ENCODE measurements at regions not wholly inside any gene's neighbourhood (a gene's known extent, or its start where the extent isn't known, plus 50 kb on each side); places are given as distances from the start of the nearest gene placed in this dataset.

DNA sequence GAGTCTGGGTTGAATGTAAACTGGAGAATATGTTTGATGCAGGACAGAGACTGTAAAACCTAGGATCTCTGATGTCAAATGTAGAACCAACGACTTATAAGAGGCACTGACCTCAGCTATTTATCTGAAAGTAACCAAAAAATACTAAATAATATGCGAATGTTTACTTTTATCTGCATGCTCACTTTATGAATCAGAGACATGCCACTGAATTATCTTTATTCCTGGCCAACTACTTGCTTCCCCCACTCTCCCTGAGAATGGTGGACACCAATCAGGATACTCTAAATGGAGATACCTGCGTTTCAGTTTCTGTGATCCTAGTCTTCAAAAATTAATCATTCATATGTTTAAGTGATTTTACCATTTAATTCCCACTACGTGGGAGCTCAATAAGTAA is 1038.4 kb upstream of the PABPC4L start:
- TF ChIP-seq, protein P1, sequence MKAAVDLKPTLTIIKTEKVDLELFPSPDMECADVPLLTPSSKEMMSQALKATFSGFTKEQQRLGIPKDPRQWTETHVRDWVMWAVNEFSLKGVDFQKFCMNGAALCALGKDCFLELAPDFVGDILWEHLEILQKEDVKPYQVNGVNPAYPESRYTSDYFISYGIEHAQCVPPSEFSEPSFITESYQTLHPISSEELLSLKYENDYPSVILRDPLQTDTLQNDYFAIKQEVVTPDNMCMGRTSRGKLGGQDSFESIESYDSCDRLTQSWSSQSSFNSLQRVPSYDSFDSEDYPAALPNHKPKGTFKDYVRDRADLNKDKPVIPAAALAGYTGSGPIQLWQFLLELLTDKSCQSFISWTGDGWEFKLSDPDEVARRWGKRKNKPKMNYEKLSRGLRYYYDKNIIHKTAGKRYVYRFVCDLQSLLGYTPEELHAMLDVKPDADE (IDR thresholded peaks at IDR 0.05), result no peak
- TF ChIP-seq, protein P2, sequence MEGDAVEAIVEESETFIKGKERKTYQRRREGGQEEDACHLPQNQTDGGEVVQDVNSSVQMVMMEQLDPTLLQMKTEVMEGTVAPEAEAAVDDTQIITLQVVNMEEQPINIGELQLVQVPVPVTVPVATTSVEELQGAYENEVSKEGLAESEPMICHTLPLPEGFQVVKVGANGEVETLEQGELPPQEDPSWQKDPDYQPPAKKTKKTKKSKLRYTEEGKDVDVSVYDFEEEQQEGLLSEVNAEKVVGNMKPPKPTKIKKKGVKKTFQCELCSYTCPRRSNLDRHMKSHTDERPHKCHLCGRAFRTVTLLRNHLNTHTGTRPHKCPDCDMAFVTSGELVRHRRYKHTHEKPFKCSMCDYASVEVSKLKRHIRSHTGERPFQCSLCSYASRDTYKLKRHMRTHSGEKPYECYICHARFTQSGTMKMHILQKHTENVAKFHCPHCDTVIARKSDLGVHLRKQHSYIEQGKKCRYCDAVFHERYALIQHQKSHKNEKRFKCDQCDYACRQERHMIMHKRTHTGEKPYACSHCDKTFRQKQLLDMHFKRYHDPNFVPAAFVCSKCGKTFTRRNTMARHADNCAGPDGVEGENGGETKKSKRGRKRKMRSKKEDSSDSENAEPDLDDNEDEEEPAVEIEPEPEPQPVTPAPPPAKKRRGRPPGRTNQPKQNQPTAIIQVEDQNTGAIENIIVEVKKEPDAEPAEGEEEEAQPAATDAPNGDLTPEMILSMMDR (conservative IDR thresholded peaks at IDR 0.05; ENCODE audit: low read depth in 2 of 2), result no peak
- TF ChIP-seq, protein P3, sequence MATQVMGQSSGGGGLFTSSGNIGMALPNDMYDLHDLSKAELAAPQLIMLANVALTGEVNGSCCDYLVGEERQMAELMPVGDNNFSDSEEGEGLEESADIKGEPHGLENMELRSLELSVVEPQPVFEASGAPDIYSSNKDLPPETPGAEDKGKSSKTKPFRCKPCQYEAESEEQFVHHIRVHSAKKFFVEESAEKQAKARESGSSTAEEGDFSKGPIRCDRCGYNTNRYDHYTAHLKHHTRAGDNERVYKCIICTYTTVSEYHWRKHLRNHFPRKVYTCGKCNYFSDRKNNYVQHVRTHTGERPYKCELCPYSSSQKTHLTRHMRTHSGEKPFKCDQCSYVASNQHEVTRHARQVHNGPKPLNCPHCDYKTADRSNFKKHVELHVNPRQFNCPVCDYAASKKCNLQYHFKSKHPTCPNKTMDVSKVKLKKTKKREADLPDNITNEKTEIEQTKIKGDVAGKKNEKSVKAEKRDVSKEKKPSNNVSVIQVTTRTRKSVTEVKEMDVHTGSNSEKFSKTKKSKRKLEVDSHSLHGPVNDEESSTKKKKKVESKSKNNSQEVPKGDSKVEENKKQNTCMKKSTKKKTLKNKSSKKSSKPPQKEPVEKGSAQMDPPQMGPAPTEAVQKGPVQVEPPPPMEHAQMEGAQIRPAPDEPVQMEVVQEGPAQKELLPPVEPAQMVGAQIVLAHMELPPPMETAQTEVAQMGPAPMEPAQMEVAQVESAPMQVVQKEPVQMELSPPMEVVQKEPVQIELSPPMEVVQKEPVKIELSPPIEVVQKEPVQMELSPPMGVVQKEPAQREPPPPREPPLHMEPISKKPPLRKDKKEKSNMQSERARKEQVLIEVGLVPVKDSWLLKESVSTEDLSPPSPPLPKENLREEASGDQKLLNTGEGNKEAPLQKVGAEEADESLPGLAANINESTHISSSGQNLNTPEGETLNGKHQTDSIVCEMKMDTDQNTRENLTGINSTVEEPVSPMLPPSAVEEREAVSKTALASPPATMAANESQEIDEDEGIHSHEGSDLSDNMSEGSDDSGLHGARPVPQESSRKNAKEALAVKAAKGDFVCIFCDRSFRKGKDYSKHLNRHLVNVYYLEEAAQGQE (IDR thresholded peaks at IDR 0.05; ENCODE audit: unreplicated experiment), result no peak
- TF ChIP-seq POLR2AphosphoS5 (IDR thresholded peaks at IDR 0.05; ENCODE audit: low read depth), result no peak
- TF ChIP-seq EZH2 (IDR thresholded peaks at IDR 0.05; ENCODE audit: low read depth, unreplicated experiment), result no peak
- no peak for TF ChIP-seq CREB1 (CRISPR knock-in tag; IDR thresholded peaks at IDR 0.05; ENCODE audit: low read depth)
- no peak for TF ChIP-seq ZNF114 (CRISPR knock-in tag; IDR thresholded peaks at IDR 0.05)
- TF ChIP-seq NANOG (IDR thresholded peaks at IDR 0.05; ENCODE audit: borderline replicate concordance), result no peak
- TF ChIP-seq EZH2phosphoT487 (IDR thresholded peaks at IDR 0.05; ENCODE audit: unreplicated experiment), result no peak
- TF ChIP-seq JUNB (IDR thresholded peaks at IDR 0.05; ENCODE audit: unreplicated experiment), result no peak
- TF ChIP-seq ZNF331 (CRISPR knock-in tag; IDR thresholded peaks at IDR 0.05; ENCODE audit: low read depth), result no peak
- TF ChIP-seq STAT1 (IDR thresholded peaks at IDR 0.05; ENCODE audit: unreplicated experiment), result no peak
